ENCODE measurements at regions not wholly inside any gene's neighbourhood (a gene's known extent, or its start where the extent isn't known, plus 50 kb on each side); places are given as distances from the start of the nearest gene placed in this dataset.
A peak's percentile ranks its signal among the peaks of the same experiment; 100 is the strongest.

DNA sequence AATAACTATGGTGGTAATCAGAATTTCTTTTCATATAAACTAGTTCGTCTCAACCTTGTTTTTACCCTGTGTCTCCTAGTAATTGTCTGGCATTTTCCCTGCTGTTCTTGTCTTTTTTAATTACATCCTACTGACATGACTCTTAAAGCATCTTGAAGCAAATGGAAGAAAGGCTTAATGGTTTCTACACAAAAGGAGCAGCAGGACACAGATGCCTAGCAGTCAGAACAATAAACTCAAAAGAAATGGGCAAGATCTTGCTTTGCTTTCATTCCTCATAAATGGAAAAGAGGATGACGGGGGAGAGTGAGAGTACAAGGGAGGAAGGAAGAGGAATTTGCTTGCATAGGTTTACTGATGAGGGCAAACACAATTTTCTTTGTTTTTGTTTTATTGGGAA, 293.2 kb upstream of the EMCN start:
- H3K14ac ChIP-seq (ENCODE audit: insufficient read depth, low read length) = no peak overlapping the region
- Mint-ChIP-seq H3K4me1 (peaks cover 22 to 32% of the 10 kb centered on the region in 2 experiments), H3K4me3 (no peak overlapping the region; a peak in 1 of 5 replicates), H3K27ac (peak overlapping the region in 1 of 3 experiments; percentile 8; a peak in 2 of 7 replicates), H3K36me3 (ENCODE audit: insufficient read depth in 1 of 3, low read depth in 3 of 3) (no peaks in the 10 kb centered on the region; a peak in 1 of 7 replicates), H3K9me3 (no peaks in the 10 kb centered on the region; a peak in 1 of 5 replicates), H3K27me3 (ENCODE audit: low read depth) (peaks cover 10% of the 10 kb centered on the region)
- no peaks in the 10 kb centered on the region for H3K79me1 ChIP-seq (ENCODE audit: insufficient read depth, low read depth, low read length, poor library complexity, severe bottlenecking)
- no peaks in the 10 kb centered on the region; the same call in 1 of the 2 replicates for H3K4me1 ChIP-seq (ENCODE audit: insufficient read depth, low read length)
- no peak overlapping the region for H2AFZ ChIP-seq (ENCODE audit: low read length)
- no peak overlapping the region for H2AK5ac ChIP-seq (ENCODE audit: insufficient read length, low read length)
- H3K56ac ChIP-seq (ENCODE audit: insufficient read length, low read depth, low read length) = no peak overlapping the region
- TF ChIP-seq, protein P1, sequence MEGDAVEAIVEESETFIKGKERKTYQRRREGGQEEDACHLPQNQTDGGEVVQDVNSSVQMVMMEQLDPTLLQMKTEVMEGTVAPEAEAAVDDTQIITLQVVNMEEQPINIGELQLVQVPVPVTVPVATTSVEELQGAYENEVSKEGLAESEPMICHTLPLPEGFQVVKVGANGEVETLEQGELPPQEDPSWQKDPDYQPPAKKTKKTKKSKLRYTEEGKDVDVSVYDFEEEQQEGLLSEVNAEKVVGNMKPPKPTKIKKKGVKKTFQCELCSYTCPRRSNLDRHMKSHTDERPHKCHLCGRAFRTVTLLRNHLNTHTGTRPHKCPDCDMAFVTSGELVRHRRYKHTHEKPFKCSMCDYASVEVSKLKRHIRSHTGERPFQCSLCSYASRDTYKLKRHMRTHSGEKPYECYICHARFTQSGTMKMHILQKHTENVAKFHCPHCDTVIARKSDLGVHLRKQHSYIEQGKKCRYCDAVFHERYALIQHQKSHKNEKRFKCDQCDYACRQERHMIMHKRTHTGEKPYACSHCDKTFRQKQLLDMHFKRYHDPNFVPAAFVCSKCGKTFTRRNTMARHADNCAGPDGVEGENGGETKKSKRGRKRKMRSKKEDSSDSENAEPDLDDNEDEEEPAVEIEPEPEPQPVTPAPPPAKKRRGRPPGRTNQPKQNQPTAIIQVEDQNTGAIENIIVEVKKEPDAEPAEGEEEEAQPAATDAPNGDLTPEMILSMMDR (conservative IDR thresholded peaks at IDR 0.05) = no peak
- H3K9me3 ChIP-seq (ENCODE audit: control insufficient read depth, low read depth, low read length) = no peaks in the 10 kb centered on the region
- no peak overlapping the region for H2BK120ac ChIP-seq (ENCODE audit: low read depth, low read length, poor library complexity, severe bottlenecking)
- no peak for DNase-seq
- no peaks in the 10 kb centered on the region for H4K20me1 ChIP-seq (ENCODE audit: control insufficient read depth, insufficient read depth, insufficient read length)
- no peak overlapping the region for H3T11ph ChIP-seq (ENCODE audit: low read length)
- H4K5ac ChIP-seq (ENCODE audit: insufficient read length, low read depth, low read length) = no peak overlapping the region
- H3K79me2 ChIP-seq (ENCODE audit: insufficient read depth, low read length) = no peaks in the 10 kb centered on the region
- H3K27ac ChIP-seq (ENCODE audit: insufficient read length, low read depth, low read length) = no peak overlapping the region
- no peak overlapping the region for H4K8ac ChIP-seq (replicated peaks; ENCODE audit: insufficient read length, low read depth, low read length)
- H2BK5ac ChIP-seq (ENCODE audit: insufficient read length, low read length) = no peak overlapping the region
- no peak overlapping the region for H3K9ac ChIP-seq (ENCODE audit: extremely low read depth, insufficient read length, low read length)
- H2BK12ac ChIP-seq (ENCODE audit: insufficient read length, low read depth, low read length) = no peak overlapping the region
- no peaks in the 10 kb centered on the region; the same call in 1 of the 2 replicates for H3K27me3 ChIP-seq (ENCODE audit: insufficient read depth, low read length)
- H2BK20ac ChIP-seq (ENCODE audit: low read depth, low read length, poor library complexity, severe bottlenecking) = no peak overlapping the region
- H3K23me2 ChIP-seq (ENCODE audit: insufficient read length, low read depth, low read length, poor library complexity, severe bottlenecking) = no peaks in the 10 kb centered on the region
- no peak overlapping the region for H2BK15ac ChIP-seq (ENCODE audit: low read depth, low read length)
- WGBS (ENCODE audit: extremely low coverage, insufficient read length, low lambda C conversion rate) = no CpG with 5 or more reads among the region's 2 CpGs
- H3K18ac ChIP-seq (ENCODE audit: insufficient read length, low read depth, low read length) = no peak overlapping the region
- no peak overlapping the region for H4K91ac ChIP-seq (ENCODE audit: insufficient read length, low read depth, low read length)
- H3K23ac ChIP-seq (ENCODE audit: insufficient read length, low read depth, low read length) = no peak overlapping the region
- no peak overlapping the region for H3K4me2 ChIP-seq (ENCODE audit: insufficient read depth, insufficient read length, low read length)
- no peak overlapping the region for H3K4ac ChIP-seq (ENCODE audit: low read depth, low read length)

All from H9 (cell line).